ENCODE measurements at regions not wholly inside any gene's neighbourhood (a gene's known extent, or its start where the extent isn't known, plus 50 kb on each side); places are given as distances from the start of the nearest gene placed in this dataset.

DNA sequence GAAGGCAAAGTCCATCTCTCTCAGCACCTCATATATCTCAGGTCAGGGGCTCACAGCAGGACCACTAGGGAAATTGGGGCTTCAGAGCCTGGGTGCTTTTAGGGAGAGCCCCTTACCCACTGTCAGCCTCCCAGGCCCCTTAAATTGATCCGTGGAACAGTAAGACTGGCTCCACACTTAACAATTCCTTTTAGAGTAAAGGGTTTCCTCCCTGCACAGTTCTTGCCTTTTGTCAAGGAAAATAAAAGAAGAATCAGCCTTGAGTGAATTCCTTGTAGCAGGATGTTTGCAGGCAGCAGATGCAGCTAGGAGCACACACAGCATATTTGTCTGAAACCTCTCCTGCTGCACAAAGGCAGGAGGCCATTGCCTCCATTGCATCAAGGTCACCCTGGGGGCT lies 184.9 kb downstream of the SEC16B start:
- DNase-seq = no peak

DNA sequence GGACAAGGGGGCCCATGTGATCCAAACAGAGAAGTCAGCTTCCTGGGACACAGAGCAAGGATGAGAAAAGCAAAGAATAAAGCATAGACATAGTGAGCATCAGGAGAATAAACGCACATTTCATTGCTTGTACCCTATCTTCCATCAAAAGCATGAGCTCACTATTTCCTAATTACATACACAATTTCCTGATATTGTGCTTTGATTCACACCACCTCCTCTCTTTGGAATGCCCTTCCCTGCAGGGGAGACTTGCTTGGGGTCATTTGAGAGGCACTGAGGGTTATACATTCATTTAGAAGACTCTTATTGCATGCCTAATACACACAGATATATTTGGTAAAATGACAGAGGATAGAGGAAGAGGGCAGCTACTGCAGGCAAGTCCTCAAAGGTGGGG lies 185.4 kb downstream of the SEC16B start:
- no peak for DNase-seq

DNA sequence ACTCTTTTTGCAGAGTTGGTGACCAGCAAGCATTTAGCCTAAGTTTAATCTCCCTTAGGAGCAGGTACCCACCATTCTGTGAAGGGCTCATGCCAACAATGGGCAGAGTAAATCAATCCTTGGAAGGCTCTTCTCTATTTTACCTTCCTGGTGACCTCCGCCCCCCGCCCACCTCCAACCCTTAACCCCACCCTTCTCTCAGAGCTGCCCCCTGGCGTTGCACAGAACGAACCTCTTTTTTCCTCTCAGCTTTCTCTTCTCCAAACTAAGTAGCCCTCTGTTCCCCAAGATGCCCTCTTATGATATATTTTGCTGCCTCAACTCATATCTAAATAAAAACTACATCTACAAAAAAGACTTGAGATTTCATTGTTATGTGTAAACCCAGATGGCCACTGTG lies 186.8 kb downstream of the SEC16B start:
- no peak for DNase-seq

DNA sequence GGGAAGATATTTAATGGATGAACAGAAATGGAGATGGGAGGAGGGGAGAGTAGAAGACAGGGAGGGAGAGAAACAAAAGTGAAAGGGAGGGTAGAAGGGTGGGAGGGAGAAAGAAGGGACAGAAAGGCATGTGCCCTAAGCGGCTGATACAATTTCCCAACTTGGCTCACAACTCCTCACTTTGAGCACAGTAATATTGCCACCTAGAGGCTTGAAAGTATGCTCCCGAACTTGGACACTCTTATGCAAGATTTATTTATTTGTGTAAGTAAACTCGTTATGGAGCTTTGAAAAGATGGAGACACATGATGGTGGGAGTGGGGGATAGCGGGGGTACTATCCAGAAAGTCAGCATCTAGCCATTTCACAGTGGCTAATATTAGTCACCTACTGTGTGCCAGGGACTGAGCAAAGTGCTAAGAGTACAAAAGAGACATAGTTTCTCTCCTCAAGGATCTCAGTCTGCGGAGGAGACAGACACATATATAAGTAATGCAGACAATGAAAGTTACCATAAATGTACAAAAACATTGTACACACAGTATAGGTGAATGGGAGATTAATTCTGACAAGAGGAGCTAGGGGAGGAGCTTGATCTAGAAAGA lies 189.7 kb downstream of the SEC16B start:
- DNase-seq = peak; percentile 61

DNA sequence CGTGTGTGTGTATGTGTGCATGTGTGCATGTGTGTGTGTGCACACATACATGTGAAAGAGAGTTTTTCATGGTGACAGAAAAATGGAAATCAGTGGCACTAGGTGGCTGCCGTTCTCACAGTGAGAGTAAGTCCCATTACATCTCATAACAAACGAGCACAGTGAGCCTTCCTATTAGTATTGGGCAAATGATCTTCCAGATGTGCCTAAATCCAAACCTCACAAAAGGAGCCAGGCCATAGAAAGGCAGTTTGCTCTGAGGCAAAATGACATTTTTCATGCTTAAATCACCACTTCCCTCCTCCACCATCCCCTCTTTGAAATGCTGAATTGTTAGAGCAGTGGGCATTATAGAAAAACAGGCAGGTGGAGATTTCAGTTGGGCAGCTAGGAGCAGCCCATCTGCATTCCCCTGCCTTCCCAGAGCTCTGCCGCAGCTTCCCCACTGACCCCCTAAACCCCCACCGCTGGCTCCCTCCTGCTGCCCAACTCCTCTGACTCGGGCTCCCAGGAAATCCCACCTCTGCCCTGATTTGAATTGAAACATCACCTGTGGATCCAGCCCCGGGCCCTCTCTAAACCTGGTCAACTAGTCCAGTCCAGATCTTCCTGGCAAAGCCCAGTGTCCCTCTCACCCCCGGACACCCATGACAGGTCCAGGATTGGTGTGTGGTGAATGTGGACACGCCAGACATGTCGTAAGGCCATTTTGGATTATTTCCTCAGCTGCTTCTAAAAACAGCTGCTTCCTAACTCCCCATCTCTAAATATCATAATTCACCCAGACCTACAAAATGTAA lies 190.5 kb downstream of the SEC16B start:
- no peak for DNase-seq

DNA sequence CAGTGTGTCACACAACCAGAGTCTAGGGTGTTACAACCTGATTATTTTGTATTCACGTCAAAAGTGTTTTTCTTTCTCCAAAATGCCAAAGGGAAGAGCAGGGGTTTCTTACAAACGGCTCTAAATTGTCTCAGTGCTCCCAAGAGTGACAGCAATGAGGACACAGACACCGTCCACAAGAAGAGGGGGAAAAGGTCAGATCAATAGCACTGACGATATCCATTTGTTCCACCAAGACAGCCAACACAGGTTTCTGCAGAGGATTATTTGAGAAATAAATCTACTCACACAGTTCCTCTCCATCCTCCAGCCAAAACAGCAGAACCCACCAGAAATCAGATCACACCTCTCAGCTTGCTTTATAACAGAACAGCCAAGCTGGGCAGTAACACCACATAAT lies 193.9 kb downstream of the SEC16B start:
- no peak for DNase-seq

DNA sequence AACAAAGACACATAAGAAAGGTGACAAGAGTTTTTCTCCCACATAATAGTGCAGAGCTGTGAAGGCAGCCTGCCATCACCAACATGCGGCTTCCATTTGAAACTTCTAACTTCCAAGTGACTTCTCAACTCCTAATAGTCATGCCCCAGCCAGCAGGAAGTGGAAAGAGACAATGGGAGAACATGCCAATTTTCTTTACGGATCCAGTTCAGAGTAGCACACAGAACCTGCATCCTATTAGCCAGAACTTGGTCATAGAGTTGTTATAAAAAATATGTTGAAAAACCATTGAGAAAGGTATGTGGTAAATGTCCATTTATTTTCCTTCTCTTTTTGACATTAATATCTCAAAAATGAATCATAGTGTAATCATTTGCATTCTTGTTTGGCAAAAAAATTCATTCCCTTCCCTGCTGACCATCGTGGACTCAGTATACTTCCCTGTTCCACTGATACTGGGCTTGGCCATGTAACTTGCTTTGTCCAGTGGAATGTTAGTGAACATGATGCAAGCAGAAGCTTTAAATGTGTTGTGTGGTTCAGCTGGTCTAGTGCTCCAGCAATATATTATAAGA lies 197.4 kb downstream of the SEC16B start:
- DNase-seq = no peak

DNA sequence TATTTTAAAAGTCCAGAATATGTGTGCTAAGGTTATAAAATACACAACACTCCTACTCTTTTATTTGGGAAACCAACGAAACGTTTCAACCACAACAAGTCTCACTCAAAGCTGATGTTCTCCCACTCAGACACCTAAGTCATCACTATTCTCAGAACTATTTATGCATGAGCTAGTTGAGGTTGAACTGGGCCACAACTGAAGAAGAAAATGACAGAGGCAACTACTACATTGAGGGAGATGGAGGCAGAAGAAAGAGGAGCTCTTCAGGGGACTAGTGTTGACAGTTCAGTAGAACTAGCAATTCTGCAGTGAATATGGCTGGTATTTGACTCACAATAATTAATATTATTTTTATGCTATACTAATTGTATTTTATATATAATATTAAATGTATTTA lies 198.2 kb downstream of the SEC16B start:
- no peak for DNase-seq

DNA sequence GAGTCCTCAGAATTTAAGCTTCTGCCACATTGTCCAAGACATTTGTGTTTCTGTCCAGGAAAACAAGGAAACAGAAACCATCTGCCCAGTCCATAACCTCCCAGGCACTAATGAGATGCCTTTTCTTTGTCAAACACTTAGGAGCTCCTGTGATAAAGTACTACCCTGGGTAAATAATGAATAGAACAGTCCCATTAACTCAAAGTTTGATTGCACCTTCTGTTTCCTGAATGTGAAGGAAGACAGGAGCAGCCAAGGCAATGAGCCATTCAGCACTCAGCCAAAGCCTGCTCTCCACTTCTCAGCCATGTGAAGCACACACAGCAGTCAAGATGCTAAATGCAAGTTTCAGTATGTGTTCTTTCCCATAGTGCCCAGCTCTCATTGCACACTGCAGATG lies 199.8 kb downstream of the SEC16B start:
- DNase-seq = no peak

DNA sequence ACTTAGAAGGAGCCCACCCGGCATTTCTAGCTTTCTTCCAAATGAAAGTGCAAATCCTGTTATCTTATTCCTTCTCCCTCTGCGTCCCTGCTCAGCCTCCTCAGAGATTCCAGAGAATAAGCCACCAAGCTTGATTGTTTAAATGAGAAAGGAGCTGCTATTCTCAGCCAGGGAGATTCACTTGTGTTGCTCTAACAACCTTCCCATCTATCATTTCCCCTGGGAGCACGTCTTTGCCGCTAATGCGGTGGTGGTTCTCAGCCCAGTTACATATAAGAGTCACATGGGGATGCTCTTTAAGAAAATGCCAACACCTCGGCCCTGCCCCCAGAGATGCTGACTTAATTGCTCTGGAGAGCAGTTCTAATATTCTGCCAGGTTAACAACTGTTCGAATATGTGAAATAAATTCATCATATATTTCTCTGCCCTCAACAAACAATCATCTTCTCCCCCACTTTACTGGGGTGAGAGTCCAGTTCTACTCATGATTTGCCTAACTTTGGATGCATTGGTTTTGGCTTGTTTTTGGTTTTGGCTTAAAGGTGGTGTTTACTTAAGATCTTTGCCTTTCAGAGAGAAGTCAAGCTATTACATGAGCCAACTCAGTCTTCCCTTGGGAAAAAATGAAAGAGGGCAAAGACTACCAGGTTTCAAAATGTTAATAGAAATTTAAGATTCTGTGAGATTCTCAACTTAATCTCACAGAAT lies 213.9 kb downstream of the SEC16B start:
- no peak for DNase-seq

DNA sequence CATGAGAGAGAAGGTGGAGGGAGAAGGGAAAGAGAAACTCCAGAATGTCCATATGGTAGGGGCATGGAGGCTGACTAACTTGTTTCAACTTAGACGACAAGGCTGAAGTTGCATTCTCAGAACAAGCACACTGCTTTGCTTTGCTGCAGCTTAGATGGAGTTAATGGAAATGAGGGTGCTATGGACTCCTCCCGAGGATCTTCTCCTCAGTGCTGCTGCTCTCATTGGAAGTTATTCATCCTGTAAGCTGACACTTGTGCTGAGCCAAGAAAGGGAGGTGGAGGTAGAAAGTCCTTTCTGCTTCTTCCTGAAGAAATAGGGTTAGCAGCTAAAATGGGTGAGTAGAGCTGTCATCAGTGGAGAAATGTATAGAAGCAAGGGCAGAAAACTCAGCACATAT lies 215.3 kb downstream of the SEC16B start:
- no peak for DNase-seq

DNA sequence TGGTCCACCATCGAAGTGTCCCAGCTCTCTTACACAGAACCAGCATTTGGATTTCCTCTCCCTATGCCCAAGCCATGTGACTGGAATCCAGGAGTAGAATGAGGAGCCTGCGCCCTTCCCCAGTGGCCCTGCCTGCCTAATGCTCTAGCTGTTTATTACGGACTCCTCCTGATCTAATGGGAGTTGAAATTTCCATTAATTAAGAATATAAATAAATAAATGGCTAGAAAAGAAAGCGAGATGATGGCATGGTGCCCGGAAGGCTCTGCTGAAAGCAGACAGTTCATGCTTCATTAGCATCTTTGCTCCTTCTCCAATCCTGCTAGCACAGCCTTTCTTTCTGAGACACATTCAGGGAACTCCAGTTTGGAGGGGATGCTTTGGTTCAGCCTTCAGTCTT lies 216.2 kb downstream of the SEC16B start:
- DNase-seq = peak; percentile 50

DNA sequence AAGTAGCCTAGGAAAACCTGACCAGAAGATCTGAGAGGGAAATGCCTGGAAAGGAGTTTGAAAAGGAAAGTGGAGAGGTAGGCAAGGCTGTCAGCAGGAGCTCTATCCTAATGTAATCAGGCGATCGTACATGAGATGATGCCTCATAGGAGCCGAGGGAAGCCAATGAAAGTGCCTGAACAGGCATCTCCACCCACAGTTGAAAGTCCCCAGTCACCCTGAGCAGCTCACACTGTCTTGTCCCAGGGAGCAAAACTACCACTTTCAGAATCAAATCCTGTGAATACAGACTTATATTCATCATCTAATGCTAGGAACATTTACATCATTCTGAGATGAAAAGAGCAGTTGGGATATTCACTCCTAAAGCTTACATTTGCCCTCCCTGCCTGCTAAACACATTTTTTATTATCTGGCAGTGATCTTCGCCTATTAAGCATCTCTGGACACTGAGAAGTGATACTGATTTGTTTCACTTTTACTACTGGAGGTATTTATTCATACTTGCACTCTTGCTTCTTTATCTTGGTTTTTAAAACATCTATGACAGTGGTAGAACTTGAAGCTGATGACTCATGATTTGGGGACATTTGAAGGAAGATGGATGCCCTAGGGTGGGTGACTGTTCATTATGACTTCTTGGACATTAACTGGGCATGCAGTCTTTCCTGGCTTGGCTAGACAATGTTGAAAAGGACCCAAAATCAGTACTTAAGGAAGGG lies 221.6 kb downstream of the SEC16B start:
- DNase-seq = no peak

DNA sequence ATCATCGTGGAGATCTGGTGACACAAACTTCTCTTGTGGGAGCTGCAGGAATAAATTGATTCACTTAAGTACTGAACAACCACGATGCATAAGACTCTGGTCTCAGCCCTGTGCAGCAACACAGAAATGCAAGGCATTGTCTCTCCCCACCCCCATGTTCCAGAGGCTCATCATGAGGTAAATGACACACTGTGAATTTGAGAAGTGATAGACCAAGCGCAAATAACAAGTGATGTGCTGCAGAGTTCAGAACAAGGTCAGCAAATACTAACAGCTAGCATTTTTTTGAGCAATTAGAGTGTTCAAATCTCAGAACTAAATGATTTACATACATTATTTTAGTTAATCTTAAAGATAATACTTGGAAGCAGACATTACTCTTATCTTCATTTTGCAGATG lies 223.7 kb downstream of the SEC16B start:
- no peak for DNase-seq

DNA sequence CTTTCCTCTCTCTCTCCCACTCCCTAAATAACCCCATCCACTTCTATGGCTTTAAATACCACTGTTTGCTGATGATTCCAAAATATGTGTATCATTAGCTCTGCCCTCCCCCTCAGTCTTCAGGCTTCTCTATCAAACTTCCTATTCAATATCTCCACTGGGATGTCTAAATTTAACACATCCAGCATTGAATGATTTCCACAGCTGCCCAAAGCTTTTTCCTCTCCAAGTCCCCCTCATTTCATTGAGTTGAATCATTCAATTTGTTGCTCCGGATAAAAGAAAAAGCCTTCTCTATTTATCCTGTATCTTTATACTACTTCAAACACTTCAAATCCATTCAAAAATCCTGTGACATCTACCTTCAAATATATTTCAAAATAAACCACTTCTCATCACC lies 225.0 kb downstream of the SEC16B start:
- DNase-seq = no peak

DNA sequence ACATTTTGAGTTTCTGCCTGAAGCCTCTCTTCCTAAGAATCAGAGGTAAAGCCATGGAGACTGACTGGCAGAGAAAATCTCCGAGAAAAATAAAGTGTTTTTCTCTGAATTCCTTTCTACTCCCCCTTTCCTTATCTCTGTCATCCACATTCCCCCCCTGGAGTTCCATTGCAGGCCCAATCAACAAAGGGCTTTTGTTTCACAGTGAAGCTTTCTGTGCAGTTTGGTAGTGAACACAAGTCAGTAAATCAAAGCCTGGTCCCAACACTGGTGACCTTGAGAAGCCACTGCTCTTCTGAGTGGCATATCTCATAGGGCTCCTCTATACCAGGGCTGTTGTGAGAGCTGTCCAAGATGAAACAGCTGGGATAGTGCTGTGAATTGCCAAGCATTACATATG lies 228.4 kb downstream of the SEC16B start:
- no peak for DNase-seq

DNA sequence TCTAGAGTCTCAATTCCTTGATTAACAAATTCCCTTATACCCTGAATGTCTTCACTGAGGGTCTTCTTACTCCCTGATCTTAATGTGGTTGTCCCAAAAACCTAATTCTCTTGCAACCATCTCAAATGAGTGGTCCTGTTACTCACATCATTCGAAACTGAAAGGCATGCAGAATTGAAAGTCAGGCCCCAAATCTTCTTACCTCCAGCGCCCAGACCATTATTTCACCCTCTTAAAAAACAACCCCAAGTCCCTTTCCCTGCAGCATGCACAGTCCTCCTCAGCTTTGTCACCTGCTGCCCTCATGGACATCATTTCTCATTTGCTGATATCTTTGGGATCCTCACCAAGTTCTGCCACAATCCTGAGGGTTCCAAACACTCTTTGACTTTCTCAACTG lies 230.1 kb downstream of the SEC16B start:
- no peak for DNase-seq

DNA sequence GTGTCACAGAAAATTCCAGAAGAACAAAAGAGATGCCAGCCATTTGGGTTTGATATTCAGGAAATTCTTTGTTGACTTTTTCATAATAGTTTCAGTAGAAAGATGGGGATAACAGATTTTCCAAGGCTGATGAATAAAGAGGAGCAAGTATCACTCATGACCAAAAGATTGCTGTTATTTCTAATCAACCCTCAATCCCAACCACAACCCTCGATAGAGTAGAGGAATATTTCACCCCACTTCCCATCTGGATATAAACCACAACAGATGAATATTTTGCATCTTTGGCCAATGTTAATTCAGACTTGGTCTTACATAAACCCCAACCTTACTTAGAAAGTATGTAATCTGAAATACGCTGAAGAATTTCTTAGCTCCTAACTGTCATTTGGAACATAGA lies 232.4 kb downstream of the SEC16B start:
- DNase-seq = no peak

DNA sequence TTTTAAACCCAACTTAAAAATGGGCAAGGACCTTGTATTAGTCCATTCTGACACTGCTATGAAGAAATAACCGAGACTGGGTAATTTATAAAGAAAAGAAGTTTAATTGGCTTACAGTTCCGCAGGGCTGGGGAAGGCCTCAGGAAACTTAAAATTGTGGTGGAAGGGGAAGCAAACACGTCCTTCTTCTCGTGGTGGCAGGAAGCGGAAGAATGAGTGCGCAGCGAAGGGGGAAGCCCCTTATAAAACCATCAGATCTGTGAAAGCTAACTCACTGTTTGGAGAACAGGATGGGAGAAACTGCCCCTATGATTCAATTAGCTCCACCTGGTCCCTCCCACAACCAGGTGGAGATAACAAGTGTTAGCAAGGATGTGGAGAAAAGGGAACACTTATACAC lies 237.7 kb downstream of the SEC16B start:
- no peak for DNase-seq

DNA sequence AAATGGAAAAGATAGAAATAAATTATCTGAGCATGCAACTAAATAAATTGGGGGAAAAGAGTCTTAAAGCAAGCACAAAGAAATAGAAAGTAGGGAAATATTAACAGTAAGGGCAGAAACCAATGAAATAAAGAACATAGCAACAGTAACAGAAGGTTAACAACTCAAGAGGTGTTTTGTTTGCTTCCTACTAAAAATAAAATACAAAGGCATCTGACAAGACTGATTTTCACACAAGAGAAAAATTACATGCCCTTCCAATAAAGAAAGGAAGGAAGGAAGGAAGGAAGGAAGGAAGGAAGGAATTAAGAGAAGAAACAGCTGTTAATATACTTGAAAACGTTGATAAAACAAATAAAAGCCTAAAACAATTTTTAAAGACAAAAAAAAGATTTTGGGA lies 240.2 kb downstream of the SEC16B start:
- no peak for DNase-seq

DNA sequence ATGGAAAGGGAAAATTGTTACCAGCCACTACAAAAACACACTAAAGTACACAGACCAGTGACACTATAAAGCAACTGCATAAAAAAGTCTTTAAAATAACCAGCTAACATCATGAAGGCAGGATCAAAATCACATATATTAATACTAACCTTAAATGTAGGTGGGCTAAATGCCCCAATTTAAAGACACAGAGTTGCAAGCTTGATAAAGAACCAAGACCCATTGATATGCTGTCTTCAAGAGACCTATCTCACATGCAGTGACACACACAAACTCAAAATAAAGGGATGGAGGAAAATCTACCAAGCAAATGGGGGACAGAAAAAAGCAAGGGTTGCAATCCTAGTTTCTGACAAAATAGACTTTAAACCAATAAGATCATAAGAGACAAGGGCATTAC lies 246.3 kb downstream of the SEC16B start:
- no peak for DNase-seq

DNA sequence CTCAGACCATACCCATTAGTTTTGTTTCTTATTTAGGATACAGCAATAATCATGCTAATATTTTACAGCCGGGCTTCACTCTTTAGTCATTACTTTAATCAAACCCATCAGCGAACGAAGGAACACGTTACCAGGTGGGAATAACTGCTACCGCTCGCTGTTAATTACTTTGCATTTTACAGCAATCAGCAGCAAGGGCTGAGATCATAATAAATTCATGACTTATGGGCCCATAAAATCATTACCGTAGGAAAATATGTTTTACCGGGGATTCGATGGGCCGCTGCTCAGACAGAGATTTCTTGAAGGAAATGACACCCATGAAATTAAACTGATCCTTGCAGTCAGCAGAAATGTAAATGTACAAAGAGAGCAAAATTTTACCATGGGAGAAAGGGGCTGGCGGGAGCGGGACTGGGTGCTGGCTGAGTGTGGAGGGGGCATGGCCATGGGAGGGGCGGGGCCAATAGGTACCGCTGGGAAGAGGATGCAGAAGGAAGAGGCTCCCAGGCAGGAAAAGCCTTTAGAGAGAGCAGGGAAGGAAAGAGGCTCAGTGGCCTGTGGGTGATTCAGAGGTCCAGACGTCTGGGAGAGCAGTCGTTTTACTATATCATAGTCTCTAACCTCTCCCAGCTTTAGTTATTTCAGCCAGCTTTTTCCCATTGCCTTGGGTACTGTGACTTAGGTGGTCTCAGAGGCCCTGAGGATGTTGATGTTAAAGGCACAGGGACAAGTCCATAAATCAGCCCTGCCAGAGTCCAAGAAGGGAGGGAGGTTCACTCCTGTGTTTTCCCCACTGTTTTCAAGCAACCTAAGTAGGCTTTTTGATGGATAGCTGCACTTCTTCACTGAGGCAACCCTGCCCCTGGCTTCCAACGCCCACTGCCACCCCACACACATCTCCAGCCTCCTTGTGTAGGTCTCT lies 258.9 kb downstream of the SEC16B start:
- no peak for DNase-seq

All from midbrain (tissue), 1 donor.